Fibroblast of the conjunctiva (primary cell): ENCODE measurements at regions not wholly inside any gene's neighbourhood (a gene's known extent, or its start where the extent isn't known, plus 50 kb on each side); places are given as distances from the start of the nearest gene placed in this dataset.

Experiments used
- DNase-seq: peaks from one replicate; pipeline ENCODE4 v3.0.0-alpha.2; 2010; ENCODE audit warnings: low read depth

GRCh38 chr1:38258085-38258627, 211.6 kb upstream of the POU3F1 start:
- DNase-seq: no peak

- no peak for DNase-seq
These were observed 210.8 kb upstream of the POU3F1 start for GRCh38 chr1:38257374-38257773.

GRCh38 chr1:38256072-38256471, 209.5 kb upstream of the POU3F1 start:
- DNase-seq: no peak

GRCh38 chr1:38253314-38253713, 206.7 kb upstream of the POU3F1 start:
- no peak for DNase-seq

- no peak for DNase-seq
These were observed 203.8 kb upstream of the POU3F1 start for GRCh38 chr1:38250356-38250755.

- DNase-seq: no peak
These were observed 202.4 kb upstream of the POU3F1 start for GRCh38 chr1:38249001-38249400.

GRCh38 chr1:38246955-38247952, 200.7 kb upstream of the POU3F1 start:
- no peak for DNase-seq

GRCh38 chr1:38244218-38244845, 197.7 kb upstream of the POU3F1 start:
- DNase-seq: no peak

- DNase-seq: no peak
These were observed 196.5 kb upstream of the POU3F1 start for GRCh38 chr1:38243106-38243505.

- no peak for DNase-seq
These were observed 195.9 kb upstream of the POU3F1 start for GRCh38 chr1:38242506-38242905.

GRCh38 chr1:38241594-38242334, 195.2 kb upstream of the POU3F1 start:
- DNase-seq: no peak

- DNase-seq: no peak
These were observed 194.0 kb upstream of the POU3F1 start for GRCh38 chr1:38240618-38241017.

GRCh38 chr1:38239258-38239835, 192.8 kb upstream of the POU3F1 start:
- DNase-seq: no peak

GRCh38 chr1:38238294-38238693, 191.7 kb upstream of the POU3F1 start:
- no peak for DNase-seq

GRCh38 chr1:38235705-38236104, 189.1 kb upstream of the POU3F1 start:
- no peak for DNase-seq

GRCh38 chr1:38231941-38232340, 185.3 kb upstream of the POU3F1 start:
- no peak for DNase-seq

GRCh38 chr1:38228718-38229117, 182.1 kb upstream of the POU3F1 start:
- no peak for DNase-seq

GRCh38 chr1:38225745-38226144, 179.2 kb upstream of the POU3F1 start:
- DNase-seq: no peak

- no peak for DNase-seq
These were observed 176.8 kb upstream of the POU3F1 start for GRCh38 chr1:38223391-38223790.

GRCh38 chr1:38222891-38223290, 176.3 kb upstream of the POU3F1 start:
- DNase-seq: no peak

GRCh38 chr1:38221006-38221649, 174.5 kb upstream of the POU3F1 start:
- DNase-seq: no peak
